C1 segment of cervical spinal cord (tissue), 14 donors: ENCODE measurements at regions not wholly inside any gene's neighbourhood (a gene's known extent, or its start where the extent isn't known, plus 50 kb on each side); places are given as distances from the start of the nearest gene placed in this dataset.
"Not testable (repeated sequence)": the region's sequence is repeated elsewhere in the genome, so short reads cannot be mapped to it uniquely, and the experiment has no call there.

Source experiments
- DNase-seq, 14 donors: peaks; one replicate each; lab custom pipeline; 2025; lab: John Stamatoyannopoulos, UW

- no peak for DNase-seq
These were observed 254.3 kb downstream of the ACKR3 start for GRCh38 chr2:236823963-236824362.

- DNase-seq: peak in 2 of 14 donors; percentile 24 to 95
These were observed 255.2 kb downstream of the ACKR3 start for GRCh38 chr2:236824836-236825235.

GRCh38 chr2:236825989-236826510 lies 256.4 kb downstream of the ACKR3 start:
- peak in 1 of 14 donors; percentile 38 for DNase-seq

GRCh38 chr2:236826606-236827156 lies 257.1 kb downstream of the ACKR3 start:
- DNase-seq: no peak

GRCh38 chr2:236827997-236828396 lies 257.7 kb upstream of the COPS8 start:
- no peak for DNase-seq

GRCh38 chr2:236828820-236829219 lies 256.9 kb upstream of the COPS8 start:
- DNase-seq: no peak

- no peak for DNase-seq
These were observed 254.8 kb upstream of the COPS8 start for GRCh38 chr2:236830926-236831325.

- no peak for DNase-seq
These were observed 254.0 kb upstream of the COPS8 start for GRCh38 chr2:236831698-236832097.

GRCh38 chr2:236833501-236834073 lies 252.1 kb upstream of the COPS8 start:
- DNase-seq: no peak

GRCh38 chr2:236834284-236834683 lies 251.4 kb upstream of the COPS8 start:
- DNase-seq: no peak

- DNase-seq: no peak
These were observed 250.2 kb upstream of the COPS8 start for GRCh38 chr2:236835307-236836024.

GRCh38 chr2:236836028-236836427 lies 249.7 kb upstream of the COPS8 start:
- not testable (repeated sequence) for DNase-seq

- no peak for DNase-seq
These were observed 245.5 kb upstream of the COPS8 start for GRCh38 chr2:236840215-236840614.

GRCh38 chr2:236840857-236841256 lies 244.8 kb upstream of the COPS8 start:
- DNase-seq: no peak

- DNase-seq: no peak
These were observed 244.3 kb upstream of the COPS8 start for GRCh38 chr2:236841389-236841788.

- DNase-seq: peak in 1 of 14 donors; percentile 16
These were observed 242.3 kb upstream of the COPS8 start for GRCh38 chr2:236843161-236843968.

- DNase-seq: no peak
These were observed 241.0 kb upstream of the COPS8 start for GRCh38 chr2:236844711-236845110.

GRCh38 chr2:236847023-236847422 lies 238.7 kb upstream of the COPS8 start:
- DNase-seq: no peak

- no peak for DNase-seq
These were observed 238.0 kb upstream of the COPS8 start for GRCh38 chr2:236847538-236848263.

GRCh38 chr2:236848501-236848900 lies 237.2 kb upstream of the COPS8 start:
- no peak for DNase-seq

- DNase-seq: peak in 1 of 14 donors; percentile 67
These were observed 236.2 kb upstream of the COPS8 start for GRCh38 chr2:236849508-236849907.
